Frontal cortex (tissue), 3 donors: ENCODE measurements at regions not wholly inside any gene's neighbourhood (a gene's known extent, or its start where the extent isn't known, plus 50 kb on each side); places are given as distances from the start of the nearest gene placed in this dataset.

Experiments used
- DNase-seq, 2 donors: peaks; one replicate each; pipeline ENCODE4 v3.0.0; 2012; ENCODE audit warnings: low spot score in 2 of 2
- FAIRE-seq: peaks from 2 replicates; lab custom pipeline; 2012; peaks lifted over from hg19 to GRCh38; lab: Jason Lieb, UNC
- donor health status: control.
- donor health status: control.
- donor health status: control.

DNA sequence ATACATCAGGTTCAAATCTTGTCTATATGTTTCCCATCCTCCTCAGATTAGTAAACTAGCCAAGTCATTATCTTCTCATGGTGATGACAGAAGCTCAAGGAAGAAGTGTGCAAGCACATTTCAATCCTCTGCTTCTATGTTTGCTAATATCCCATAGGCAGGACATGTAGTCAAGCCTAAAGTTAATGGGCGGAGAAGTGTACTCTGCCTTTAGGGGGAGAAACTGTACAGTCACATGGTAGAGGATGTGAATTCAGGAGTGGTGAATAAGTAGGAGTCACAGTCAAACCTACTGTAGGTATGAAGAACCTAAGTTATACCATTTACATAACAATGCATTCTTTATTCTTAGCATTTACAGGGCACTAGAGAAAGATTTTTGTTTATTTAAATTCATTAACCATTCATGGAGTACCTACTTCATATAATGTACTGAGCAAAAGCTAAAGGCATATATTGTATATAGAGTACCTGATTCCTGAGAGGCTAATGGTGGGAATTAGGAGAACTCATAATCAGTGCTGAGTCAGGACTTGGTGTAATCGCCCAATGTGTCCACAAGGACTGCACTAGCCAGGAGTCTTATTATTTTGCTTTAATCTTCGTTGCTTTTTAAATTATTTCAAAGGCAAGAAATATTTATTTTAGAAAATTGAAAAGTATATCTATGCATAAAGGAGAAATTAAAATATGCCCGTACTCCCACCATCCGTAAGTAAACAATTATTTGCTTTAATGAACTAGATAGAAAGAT, 394.3 kb upstream of the ETAA1 start:
- DNase-seq (no peak), FAIRE-seq (no peak)

DNA sequence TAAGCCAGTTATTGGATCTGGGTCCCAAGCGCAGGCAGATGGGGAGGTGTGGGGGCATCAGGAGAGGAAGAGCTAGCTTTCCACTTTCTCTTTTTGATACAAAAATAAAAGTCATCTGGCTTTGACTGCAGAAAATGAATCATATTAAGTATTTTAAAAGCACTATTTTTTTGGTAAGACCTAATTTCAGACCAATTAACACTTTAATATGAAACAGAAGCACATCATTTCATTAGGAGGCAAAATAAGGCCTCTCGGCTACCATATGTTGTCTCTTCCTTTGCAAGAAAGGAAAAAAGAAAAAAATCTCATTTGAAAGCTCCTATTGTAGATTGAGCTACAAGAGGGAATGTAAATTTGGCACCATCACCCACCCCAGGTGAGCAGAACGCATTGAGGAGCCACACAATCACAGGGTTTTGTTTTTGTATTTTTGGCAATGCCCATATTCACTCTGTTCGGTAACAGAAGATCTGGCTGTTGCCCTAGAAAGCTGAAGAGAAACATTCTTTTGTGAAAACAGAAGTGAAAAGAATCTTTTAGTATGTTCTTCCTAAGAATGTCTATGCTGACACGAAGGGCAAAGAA, 390.7 kb upstream of the ETAA1 start:
- FAIRE-seq (no peak), DNase-seq (no peak)

DNA sequence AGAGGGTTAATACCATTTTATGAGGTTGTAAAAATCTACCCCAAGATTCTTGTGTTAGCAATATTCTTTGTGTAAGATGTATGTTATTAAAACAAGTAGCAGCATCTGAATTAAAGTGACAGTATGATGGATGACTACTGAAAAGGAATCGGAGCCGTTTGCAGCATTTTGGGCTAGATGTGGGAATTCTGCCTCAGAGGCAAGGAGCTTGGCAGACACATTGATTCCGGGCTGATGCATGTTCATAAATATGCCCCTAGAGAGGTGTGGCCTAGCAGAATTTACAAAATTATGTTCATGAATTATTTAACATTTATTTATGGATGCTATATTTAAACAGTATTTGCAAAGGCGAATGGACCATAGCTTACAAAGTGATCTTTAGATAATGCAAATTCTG, 389.0 kb upstream of the ETAA1 start:
- DNase-seq (no peak), FAIRE-seq (no peak)

DNA sequence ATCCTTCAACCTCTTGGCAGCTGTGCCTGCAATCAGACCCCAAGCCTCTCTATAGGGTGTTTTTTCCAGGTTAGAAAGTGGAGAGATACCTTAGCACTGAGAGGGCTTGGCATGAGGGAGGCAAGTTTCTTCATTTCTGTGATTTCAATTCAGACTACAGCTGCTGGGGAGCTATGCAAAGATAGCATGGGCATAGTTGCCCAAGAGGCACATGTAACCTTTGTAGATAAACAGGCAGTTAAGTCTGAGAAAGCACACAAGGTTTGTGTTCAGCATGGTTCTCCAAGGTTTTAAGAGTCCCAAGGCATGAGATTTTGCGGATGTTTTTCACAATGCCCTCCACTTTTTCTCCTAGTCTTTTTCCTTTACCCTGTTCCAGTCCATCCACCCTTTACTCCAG, 385.0 kb upstream of the ETAA1 start:
- FAIRE-seq, result no peak
- no peak for DNase-seq

DNA sequence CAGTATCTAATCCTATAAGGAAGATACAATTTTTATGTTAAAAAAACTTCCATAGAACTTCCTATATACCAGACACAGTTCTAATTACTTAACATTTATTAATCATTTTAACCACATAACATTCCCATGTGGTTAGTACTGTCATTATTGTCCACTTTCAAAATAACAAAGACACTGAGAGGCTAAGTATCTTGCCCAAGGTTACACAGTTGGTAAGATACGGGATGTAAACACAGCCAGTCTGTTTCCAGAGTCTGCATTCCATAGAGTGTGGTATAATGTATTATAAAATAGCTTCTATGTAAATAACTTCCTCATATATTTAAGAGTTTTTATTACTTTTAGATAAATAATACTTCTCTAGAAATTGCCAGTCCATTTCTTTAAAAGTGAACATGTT, 383.3 kb upstream of the ETAA1 start:
- no peak for DNase-seq
- FAIRE-seq, result no peak

DNA sequence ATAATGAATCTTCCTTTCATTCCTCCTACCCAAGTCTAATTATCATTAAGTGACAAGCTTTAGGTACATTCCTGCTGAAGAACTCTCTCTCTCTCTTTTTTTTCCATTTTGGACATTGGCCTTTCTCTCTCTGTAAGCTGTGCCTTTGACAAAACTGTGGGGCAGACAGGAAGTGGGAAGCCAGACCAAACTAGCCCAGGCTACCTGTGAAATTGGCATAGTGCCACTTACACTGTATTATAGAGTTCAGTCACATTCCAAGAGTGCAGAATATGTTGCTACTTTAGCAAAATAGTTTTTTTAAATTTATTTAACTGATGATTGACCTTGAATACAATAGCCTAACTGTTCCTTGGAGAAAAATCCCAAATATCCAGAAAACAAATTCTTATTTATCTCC, 381.5 kb upstream of the ETAA1 start:
- FAIRE-seq, result no peak
- no peak for DNase-seq

DNA sequence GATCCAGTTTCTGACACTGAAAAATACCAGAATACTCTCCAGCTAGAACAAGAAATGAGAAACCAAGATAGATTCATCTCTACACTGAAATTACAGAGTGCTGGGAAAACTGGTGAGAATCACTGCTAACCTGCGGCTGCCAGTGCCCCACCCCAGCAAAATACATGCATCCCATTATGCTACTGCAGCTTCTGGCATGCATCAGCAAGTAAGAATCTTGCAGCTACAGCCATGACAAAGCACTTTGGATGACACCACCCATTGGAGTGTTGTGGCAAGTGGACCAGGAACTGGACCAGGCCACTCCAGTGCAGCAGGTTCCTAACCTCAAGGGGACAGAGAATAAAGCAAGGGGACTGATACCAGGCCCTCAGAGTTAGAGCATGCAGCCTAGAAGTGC, 378.8 kb upstream of the ETAA1 start:
- FAIRE-seq (no peak), DNase-seq (no peak)

DNA sequence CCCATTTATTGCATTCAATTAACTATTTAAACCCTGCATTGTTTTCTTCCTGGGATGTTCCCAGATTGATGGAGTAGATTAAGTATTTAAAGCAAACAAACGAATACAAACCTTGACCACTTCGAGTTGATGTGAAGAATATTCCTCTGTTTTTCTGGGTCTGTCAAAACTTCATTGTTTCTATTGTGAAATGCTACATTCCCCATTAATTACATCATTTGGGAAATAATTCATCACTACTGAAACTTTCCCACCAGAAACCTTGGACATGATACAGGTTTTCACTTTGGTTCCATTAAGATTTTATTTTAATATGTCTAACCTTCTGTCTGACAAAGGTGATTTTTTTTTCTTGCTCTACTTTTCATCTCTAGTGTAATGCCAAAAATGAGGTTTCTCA, 365.1 kb upstream of the ETAA1 start:
- DNase-seq (no peak), FAIRE-seq (no peak)

DNA sequence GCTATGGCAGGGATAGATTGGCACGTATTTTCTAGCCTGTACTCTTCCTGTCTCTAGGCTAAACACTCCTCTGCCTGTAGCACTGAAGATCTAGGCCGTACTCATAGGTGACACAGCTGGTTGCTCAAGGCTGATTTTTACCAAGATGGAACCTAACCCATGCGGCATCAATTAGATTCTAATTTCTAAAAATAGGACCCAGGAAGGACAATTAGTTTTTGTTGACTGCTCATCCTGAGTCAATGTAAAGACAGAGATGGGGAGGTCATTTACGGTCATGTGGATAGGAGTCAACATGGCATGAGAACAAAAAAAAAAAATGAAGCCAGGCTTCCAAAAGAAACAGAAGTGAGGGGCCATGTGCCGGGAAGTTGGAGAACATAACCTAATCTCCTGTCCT, 360.7 kb upstream of the ETAA1 start:
- no peak for FAIRE-seq
- DNase-seq, result no peak

DNA sequence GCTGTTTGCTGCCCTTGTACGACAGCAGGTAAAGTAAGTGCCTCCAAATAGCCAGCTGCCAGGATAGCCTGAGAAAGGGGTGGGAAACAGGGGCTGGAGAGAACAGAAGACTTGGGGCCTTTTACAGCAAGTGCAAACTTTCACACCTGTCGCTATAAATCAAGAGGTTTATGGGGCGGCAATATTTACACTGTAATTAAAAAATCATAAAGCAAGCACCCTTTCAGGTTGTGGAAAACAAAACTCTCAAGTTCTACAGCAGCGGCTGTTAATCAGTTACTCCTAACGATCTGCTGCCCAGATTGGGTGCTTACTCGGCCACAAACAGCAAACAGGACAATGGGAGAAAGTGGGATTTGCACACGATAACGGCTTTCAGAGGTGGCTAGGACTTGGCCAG, 359.5 kb upstream of the ETAA1 start:
- no peak for DNase-seq

DNA sequence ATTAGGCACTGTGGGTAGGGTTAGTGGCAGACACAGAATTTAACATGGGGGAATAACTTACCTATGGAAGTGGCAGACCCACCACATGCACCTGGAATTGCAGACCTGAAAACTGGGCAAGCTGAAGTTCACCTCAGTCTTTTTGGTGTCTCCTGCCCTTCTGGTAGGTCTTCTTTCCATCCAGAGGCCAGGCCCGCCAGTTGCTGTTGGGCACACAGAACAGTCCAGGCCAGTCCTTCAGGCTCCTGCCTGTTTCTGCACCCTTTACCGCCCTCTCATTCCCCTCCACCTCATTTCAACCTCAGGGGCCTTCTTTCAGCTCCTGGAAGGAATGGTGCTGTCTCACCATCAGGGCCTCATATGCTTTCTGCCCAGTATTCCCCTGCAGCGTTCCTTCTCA, 358.9 kb upstream of the ETAA1 start:
- FAIRE-seq, result no peak
- no peak for DNase-seq

More for the DNA sequence above, 359.5 kb upstream of the ETAA1 start:
- no peak for FAIRE-seq

DNA sequence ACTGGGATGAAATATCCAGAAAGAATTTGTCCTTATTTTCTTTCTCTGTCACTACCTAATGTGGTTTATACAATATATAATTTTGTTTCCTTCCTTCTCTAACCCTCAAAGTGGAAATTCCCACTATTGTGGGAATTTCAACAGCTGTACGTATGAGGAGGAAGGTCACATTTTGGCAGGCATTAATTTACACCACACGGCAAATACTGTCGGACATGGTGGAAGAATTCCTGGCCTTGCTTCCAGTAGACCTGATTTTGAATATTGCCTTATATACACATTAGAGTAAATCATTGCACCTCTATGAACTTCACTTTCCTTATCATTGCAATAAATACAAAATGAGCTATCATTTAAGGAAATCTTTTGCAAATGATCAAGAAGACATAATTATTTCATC, 358.1 kb upstream of the ETAA1 start:
- no peak for FAIRE-seq

DNA sequence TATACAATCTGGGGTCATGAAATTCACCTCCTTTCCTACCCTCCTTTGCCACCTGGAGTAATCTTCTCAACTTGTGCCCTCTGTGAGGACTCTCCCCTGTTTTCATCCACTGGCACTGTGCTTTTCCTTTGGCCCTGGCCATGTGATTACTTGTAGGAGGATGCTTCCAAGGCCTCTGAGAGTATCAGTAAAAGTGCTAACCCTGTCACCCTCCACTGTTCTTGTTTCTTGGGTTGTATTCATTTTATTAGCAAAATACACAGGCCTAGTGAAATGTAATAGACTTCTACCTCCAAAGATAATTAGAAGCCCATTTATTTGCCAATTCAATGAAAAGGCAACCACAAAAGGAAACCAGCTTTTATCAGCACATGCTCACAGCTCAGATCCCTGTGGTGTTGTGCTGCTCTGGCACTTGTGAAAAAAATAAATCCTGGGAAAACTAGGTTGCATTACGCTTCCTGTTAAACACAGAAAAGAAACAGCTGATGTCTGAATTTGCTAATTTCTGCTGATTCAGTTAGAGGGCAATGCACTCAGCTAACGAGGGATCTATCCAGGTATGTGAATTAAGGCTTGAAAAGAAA, 357.5 kb upstream of the ETAA1 start:
- FAIRE-seq, result no peak
- no peak for DNase-seq

More for the DNA sequence above, 358.1 kb upstream of the ETAA1 start:
- no peak for DNase-seq

DNA sequence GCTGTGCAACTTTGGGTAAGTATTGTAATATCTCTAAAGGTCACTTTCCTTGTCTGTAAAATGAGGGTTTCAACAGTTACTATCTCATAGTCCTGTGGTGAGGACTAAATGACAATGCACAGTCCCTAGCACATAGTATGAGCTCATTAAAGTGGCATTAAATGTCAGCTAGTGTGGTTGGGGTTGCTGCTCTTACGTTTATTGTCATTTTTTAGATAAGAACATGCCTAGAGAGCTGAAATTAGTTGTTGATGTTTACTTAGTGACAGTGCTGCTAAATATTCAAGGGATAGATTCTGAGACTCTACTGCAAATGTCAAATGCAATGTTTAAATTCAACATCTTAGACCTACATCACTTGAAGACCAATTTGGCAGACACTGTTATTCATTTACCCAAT, 356.1 kb upstream of the ETAA1 start:
- DNase-seq, result no peak
- no peak for FAIRE-seq

DNA sequence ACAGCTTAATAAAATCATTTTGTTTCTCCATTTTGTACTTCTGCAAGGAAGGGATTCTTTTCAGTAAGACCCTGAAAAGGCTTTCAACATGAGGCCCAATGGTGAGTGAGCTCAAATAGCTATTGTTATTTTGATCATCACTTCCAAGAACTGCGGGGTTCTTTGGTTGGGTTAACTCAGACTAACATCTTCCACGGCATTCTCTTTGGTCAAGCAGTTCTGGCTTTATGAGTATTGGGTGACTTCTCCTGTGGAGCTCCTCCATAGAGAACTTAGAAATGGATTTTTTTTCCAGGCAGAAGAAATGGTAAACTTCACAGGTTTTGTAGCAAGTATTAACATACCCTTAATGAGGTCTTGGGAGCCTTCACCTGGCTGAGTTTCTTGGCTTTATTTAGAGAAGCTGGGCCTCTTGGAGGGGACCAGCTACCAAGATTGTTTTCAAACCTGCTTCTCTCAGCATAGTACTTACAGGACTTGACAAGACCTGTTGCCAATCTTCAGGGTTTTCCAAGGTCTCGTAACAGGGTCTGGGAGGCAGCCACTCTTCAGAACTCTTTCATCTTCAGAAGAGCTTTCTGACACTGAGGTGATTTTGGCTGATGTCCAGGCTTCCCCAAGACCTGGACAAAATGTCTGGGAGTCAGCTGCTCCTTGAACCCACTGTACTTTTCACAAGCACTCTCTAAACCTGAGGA, 353.2 kb upstream of the ETAA1 start:
- no peak for DNase-seq
- FAIRE-seq, result no peak

DNA sequence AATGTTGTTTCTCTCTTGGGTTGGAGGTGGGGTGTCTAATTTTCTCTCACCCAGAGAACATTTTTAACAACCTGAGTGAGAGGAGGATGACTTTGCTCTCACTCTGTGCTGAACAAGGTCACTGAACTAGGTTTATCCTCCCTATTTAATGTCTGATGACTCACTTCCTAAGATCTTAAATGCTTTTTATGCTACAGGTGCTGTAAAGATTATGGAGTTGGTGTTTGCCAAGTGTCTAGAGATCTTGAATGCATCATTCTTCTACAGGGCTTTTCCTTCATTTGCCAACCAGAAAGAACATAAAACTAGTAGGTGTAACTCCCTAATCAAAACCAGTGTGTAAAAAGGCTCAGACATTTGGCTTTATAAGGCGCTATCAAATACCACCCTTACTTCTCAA, 350.5 kb upstream of the ETAA1 start:
- FAIRE-seq (no peak), DNase-seq (no peak)

DNA sequence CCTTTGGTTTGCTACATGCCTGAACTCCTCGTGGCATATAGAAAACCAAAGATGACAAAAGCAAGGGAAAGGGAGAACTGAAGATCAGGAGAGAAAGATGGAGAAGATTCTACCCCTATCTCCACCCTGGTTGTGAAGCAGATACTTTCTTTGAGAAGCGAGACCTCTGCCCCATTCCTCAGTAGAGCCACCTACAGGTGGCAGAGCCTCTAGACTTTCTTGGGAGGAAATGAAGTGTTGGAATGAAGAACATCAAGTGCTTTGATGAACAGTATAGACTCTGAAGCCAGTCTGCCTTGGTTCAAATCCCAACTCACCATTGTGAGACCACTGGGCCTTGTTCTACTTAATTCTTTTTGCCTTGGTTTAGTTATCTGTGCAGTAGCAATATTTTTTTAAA, 348.8 kb upstream of the ETAA1 start:
- no peak for DNase-seq

DNA sequence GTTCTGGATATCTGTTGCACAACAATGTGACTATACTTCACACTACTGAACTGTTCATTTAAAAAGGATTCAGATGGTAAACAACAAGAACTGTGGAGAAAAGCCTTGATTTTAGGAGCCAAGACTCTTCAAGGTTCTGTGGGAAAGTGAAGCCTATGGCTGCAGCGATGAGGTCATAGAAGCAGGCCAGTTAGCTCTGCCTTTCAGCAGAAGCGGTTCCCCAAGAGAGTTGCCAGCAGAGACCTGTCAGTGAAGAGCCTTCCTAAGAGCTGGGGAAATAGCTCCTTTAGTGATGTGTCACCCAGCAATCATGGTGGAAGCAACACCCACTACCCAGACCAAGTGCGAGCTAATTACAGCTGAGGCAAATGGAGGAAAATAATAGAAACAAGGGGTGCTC, 346.5 kb upstream of the ETAA1 start:
- no peak for FAIRE-seq
- DNase-seq, result no peak

More for the DNA sequence above, 348.8 kb upstream of the ETAA1 start:
- no peak for FAIRE-seq

DNA sequence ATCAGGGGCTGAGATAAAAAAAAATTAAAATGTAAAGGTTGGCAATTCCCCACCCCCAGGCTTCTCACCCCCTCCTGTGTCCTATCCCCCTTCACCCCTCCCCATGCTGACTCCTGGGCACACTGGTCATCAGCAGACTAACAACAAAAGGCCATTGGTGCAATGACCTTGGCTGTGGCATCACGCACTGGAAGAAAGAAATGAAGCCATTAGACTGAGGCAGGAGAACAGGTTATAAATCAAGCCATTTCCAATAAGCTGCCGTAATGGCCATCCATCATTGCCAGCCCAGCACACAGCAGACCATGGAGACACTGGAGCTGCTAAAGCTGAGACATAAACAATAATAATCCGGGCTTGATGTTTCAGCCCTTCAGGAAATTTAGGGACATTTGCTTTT, 342.4 kb upstream of the ETAA1 start:
- DNase-seq (no peak), FAIRE-seq (no peak)

DNA sequence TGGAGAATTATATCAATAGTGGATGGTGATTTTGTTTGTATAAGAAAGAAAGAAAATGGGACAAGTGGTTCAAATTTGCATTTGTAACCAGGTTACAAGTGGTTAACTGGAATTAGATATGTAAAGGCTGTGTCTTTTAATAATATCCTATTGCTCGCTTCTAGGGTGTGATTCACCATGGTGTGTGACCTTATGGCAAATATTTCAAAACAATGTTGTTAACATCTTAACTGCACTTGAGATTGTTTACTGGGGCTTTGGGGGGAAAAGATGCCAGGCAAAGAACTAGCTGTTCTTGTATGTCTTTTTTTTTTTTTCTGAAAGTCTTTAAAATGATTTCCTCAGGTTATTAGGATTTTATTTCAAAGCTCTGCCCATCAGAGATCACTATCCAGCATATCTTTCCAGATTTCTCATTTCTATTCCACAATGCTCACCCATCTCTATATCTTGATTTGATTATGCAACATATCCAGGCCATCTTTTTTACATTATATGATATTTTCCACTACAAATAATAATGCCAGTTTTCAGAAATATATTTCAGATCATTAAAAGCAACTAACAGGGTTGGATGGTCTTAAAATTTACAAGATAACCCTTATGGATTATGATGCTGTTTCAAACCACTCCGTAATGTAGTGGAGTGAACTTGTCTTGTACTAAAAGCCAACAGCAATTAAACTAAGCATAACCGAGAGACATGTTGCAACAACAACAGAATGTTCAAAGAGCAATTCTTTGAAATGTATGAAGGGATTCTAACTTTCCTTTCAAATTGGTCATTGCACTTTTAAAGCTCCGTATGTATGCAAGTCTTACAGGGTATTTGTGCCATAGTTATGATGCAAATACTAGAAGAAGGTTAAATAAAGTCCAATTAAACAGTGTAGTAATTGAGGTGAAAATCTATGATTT, 341.5 kb upstream of the ETAA1 start:
- DNase-seq (no peak), FAIRE-seq (no peak)
